ENCODE measurements at regions not wholly inside any gene's neighbourhood (a gene's known extent, or its start where the extent isn't known, plus 50 kb on each side); places are given as distances from the start of the nearest gene placed in this dataset.

DNA sequence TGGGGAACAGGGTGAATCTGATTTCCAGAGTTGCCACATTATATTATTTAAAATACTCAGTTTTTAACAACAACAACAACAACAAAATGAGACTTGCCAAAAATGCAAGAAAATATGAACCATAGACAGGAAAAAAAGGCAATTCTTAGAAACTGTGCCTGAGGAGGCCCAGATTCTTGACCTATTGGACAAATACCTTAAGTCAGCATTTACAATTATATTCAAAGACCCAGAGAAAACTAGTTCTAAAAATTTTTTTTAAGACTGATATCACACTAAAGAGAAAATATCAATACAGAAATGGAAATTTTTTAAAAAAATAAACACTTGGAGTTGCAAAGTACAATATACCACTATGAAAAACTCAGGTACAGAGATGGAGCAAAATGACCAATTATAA, 152.8 kb upstream of the LYPLAL1 start:
- Histone ChIP-seq H3K9me2 (replicated peaks; ENCODE audit: insufficient read depth, low read length) (no peaks in the 10 kb centered on the region), H3K27ac (ENCODE audit: low read depth, low read length) (no peak overlapping the region), H2AFZ (ENCODE audit: low read depth, low read length, severe bottlenecking) (no peak overlapping the region), H3K9ac (ENCODE audit: low read length) (no peak overlapping the region), H3K27me3 (ENCODE audit: low read length) (no peaks in the 10 kb centered on the region), H4K20me1 (ENCODE audit: low read depth, low read length) (no peaks in the 10 kb centered on the region), H3K4me3 (ENCODE audit: insufficient read depth, low read length, poor library complexity, severe bottlenecking) (no peak overlapping the region), H3K9me3 (ENCODE audit: insufficient read depth, low read length) (no peaks in the 10 kb centered on the region), H3K4me2 (ENCODE audit: low read depth, low read length, poor library complexity, severe bottlenecking) (no peak overlapping the region), H3F3A (ENCODE audit: insufficient read depth) (no peaks in the 10 kb centered on the region), H3K36me3 (ENCODE audit: low read length) (no peaks in the 10 kb centered on the region), H3K79me2 (ENCODE audit: insufficient read depth, low read length) (no peaks in the 10 kb centered on the region)
- TF ChIP-seq, protein P1, sequence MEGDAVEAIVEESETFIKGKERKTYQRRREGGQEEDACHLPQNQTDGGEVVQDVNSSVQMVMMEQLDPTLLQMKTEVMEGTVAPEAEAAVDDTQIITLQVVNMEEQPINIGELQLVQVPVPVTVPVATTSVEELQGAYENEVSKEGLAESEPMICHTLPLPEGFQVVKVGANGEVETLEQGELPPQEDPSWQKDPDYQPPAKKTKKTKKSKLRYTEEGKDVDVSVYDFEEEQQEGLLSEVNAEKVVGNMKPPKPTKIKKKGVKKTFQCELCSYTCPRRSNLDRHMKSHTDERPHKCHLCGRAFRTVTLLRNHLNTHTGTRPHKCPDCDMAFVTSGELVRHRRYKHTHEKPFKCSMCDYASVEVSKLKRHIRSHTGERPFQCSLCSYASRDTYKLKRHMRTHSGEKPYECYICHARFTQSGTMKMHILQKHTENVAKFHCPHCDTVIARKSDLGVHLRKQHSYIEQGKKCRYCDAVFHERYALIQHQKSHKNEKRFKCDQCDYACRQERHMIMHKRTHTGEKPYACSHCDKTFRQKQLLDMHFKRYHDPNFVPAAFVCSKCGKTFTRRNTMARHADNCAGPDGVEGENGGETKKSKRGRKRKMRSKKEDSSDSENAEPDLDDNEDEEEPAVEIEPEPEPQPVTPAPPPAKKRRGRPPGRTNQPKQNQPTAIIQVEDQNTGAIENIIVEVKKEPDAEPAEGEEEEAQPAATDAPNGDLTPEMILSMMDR (IDR thresholded peaks at IDR 0.05; ENCODE audit: insufficient read depth, low read length, poor library complexity, severe bottlenecking) = no peak
- TF ChIP-seq EZH2phosphoT487 (conservative IDR thresholded peaks at IDR 0.05; ENCODE audit: low read length) = no peak

- H3K4me2 ChIP-seq (ENCODE audit: low read depth, low read length, poor library complexity, severe bottlenecking) = no peak overlapping the region
- no peaks in the 10 kb centered on the region for H3K9me3 ChIP-seq (ENCODE audit: insufficient read depth, low read length)
- TF ChIP-seq, protein P1 (IDR thresholded peaks at IDR 0.05; ENCODE audit: insufficient read depth, low read length, poor library complexity, severe bottlenecking) = no peak
- TF ChIP-seq EZH2phosphoT487 (conservative IDR thresholded peaks at IDR 0.05; ENCODE audit: low read length) = no peak
- H3K9ac ChIP-seq (ENCODE audit: low read length) = no peak overlapping the region
- no peak overlapping the region for H3K27ac ChIP-seq (ENCODE audit: low read depth, low read length)
- no peaks in the 10 kb centered on the region for H4K20me1 ChIP-seq (ENCODE audit: low read depth, low read length)
- H3K36me3 ChIP-seq (ENCODE audit: low read length) = no peaks in the 10 kb centered on the region
- H3F3A ChIP-seq (ENCODE audit: insufficient read depth) = no peaks in the 10 kb centered on the region
- H3K27me3 ChIP-seq (ENCODE audit: low read length) = no peaks in the 10 kb centered on the region
- no peak overlapping the region for H2AFZ ChIP-seq (ENCODE audit: low read depth, low read length, severe bottlenecking)
- H3K9me2 ChIP-seq (replicated peaks; ENCODE audit: insufficient read depth, low read length) = no peaks in the 10 kb centered on the region
- H3K79me2 ChIP-seq (ENCODE audit: insufficient read depth, low read length) = no peaks in the 10 kb centered on the region
- no peak overlapping the region for H3K4me3 ChIP-seq (ENCODE audit: insufficient read depth, low read length, poor library complexity, severe bottlenecking)
Observed at GRCh38 chr1:219027146-219027673, 146.5 kb upstream of the LYPLAL1 start.

DNA sequence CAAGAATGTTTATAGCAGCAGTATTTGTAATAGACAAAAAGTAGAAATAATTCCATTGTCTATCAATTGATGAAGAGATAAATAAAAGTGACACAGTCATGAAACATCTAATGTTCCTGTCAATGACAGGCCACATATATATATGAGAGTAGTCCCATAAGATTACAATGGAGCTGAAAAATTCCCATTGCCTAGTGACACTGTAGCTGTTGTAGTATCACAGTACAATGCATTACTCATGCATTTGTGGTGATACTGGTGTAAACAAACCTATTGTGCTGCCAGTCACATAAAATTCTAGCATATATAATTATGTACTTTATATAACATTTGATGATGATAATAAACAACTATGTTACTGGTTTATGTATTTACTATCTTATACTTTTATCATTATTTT, 141.9 kb upstream of the LYPLAL1 start:
- H4K20me1 ChIP-seq (ENCODE audit: low read depth, low read length) = no peaks in the 10 kb centered on the region
- no peaks in the 10 kb centered on the region for H3K79me2 ChIP-seq (ENCODE audit: insufficient read depth, low read length)
- no peaks in the 10 kb centered on the region for H3F3A ChIP-seq (ENCODE audit: insufficient read depth)
- H3K27ac ChIP-seq (ENCODE audit: low read depth, low read length) = no peak overlapping the region
- H3K36me3 ChIP-seq (ENCODE audit: low read length) = no peaks in the 10 kb centered on the region
- H2AFZ ChIP-seq (ENCODE audit: low read depth, low read length, severe bottlenecking) = no peak overlapping the region
- no peaks in the 10 kb centered on the region for H3K9me3 ChIP-seq (ENCODE audit: insufficient read depth, low read length)
- no peaks in the 10 kb centered on the region for H3K9me2 ChIP-seq (replicated peaks; ENCODE audit: insufficient read depth, low read length)
- no peak for TF ChIP-seq EZH2phosphoT487 (conservative IDR thresholded peaks at IDR 0.05; ENCODE audit: low read length)
- TF ChIP-seq, protein P1 (IDR thresholded peaks at IDR 0.05; ENCODE audit: insufficient read depth, low read length, poor library complexity, severe bottlenecking) = no peak
- H3K4me2 ChIP-seq (ENCODE audit: low read depth, low read length, poor library complexity, severe bottlenecking) = no peak overlapping the region
- H3K27me3 ChIP-seq (ENCODE audit: low read length) = no peaks in the 10 kb centered on the region
- H3K9ac ChIP-seq (ENCODE audit: low read length) = no peak overlapping the region
- no peak overlapping the region for H3K4me3 ChIP-seq (ENCODE audit: insufficient read depth, low read length, poor library complexity, severe bottlenecking)
